Activated CD8-positive, alpha-beta memory T cell treated with anti-CD3 and anti-CD28 coated beads for 4 hours (primary cell): ENCODE measurements at regions not wholly inside any gene's neighbourhood (a gene's known extent, or its start where the extent isn't known, plus 50 kb on each side); places are given as distances from the start of the nearest gene placed in this dataset.

Experiments
- DNase-seq, 2 donors: peaks; one replicate each; pipeline ENCODE4 v3.0.0-alpha.2; 2020; ENCODE audit warnings: low read depth in 2 of 2

GRCh38 chr15:72966641-72967040, 85.6 kb upstream of the NEO1 start:
- no peak for DNase-seq

- DNase-seq: no peak
Measured at GRCh38 chr15:72965671-72966070, 86.6 kb upstream of the NEO1 start.

- no peak for DNase-seq
Measured at GRCh38 chr15:72964542-72964941, 87.7 kb upstream of the NEO1 start.

- no peak for DNase-seq
Measured at GRCh38 chr15:72964135-72964534, 88.1 kb upstream of the NEO1 start.

- DNase-seq: no peak
Measured at GRCh38 chr15:72962054-72962702, 90.1 kb upstream of the NEO1 start.

GRCh38 chr15:72961346-72961745, 90.9 kb upstream of the NEO1 start:
- DNase-seq: no peak

GRCh38 chr15:72958634-72959033, 93.6 kb upstream of the NEO1 start:
- no peak for DNase-seq

- DNase-seq: no peak
Measured at GRCh38 chr15:72953306-72953705, 99.0 kb upstream of the NEO1 start.

GRCh38 chr15:72952151-72952550, 100.1 kb upstream of the NEO1 start:
- no peak for DNase-seq

- no peak for DNase-seq
Measured at GRCh38 chr15:72948662-72949061, 103.6 kb upstream of the NEO1 start.

- DNase-seq: no peak
Measured at GRCh38 chr15:72947709-72948108, 104.6 kb upstream of the NEO1 start.

GRCh38 chr15:72944565-72944964, 107.7 kb upstream of the NEO1 start:
- DNase-seq: no peak

GRCh38 chr15:72940229-72940622, 112.0 kb upstream of the NEO1 start:
- DNase-seq: no peak

- no peak for DNase-seq
Measured at GRCh38 chr15:72939514-72940228, 112.6 kb upstream of the NEO1 start.

- DNase-seq: no peak
Measured at GRCh38 chr15:72936691-72937679, 115.3 kb upstream of the NEO1 start.

- no peak for DNase-seq
Measured at GRCh38 chr15:72936237-72936636, 116.0 kb upstream of the NEO1 start.

GRCh38 chr15:72935521-72935920, 116.7 kb upstream of the NEO1 start:
- DNase-seq: no peak

- DNase-seq: no peak
Measured at GRCh38 chr15:72934921-72935320, 117.3 kb upstream of the NEO1 start.

- DNase-seq: no peak
Measured at GRCh38 chr15:72933976-72934375, 118.3 kb upstream of the NEO1 start.

GRCh38 chr15:72932472-72932871, 119.8 kb upstream of the NEO1 start:
- DNase-seq: no peak

- DNase-seq: no peak
Measured at GRCh38 chr15:72927451-72927850, 124.8 kb upstream of the NEO1 start.

GRCh38 chr15:72925661-72926060, 126.6 kb upstream of the NEO1 start:
- DNase-seq: no peak
